HEK293 (cell line): ENCODE measurements at regions not wholly inside any gene's neighbourhood (a gene's known extent, or its start where the extent isn't known, plus 50 kb on each side); places are given as distances from the start of the nearest gene placed in this dataset.

Experiments used
- CTCF ChIA-PET: fragments of 350-600 bp; formaldehyde crosslinking; extraction: SDS; loops from one replicate; lab custom pipeline; 2021; ENCODE audit warnings: antibody characterized with exemption; lab: Yijun Ruan, JAX
- POLR2A ChIA-PET: fragments of 300-600 bp; formaldehyde crosslinking; extraction: SDS; loops from one replicate; lab custom pipeline; 2020; ENCODE audit warnings: antibody characterized with exemption, inconsistent platforms; lab: Yijun Ruan, JAX
- H3K27ac ChIP-seq: fragments of 200-500 bp; sonication (Bioruptor generic); 2 replicates; pipeline ENCODE4 v1.5.1; 2014; ENCODE audit warnings: low read depth, low read length, control low read depth, inconsistent platforms; ENCODE audit errors: extremely low read depth
- H3K36me3 ChIP-seq, 2 experiments: fragments of 200-500 bp in 1 of 2; sonication (Bioruptor generic) in 1 of 2; 1 replicate in 1 of 2; 2 replicates in 1 of 2; pipeline ENCODE4 v1.5.1; 2014 to 2017; ENCODE audit warnings: inconsistent platforms in 2 of 2, low read length in 2 of 2; ENCODE audit not compliant: control insufficient read depth in 2 of 2, insufficient read depth in 1 of 2
- H3K4me1 ChIP-seq: fragments of 200-500 bp; sonication (Bioruptor generic); 2 replicates; pipeline ENCODE4 v1.5.1; 2014; ENCODE audit warnings: mild to moderate bottlenecking, low read length, inconsistent platforms; ENCODE audit not compliant: control insufficient read depth, insufficient read depth
- H3K4me3 ChIP-seq: 2 replicates; pipeline ENCODE4 v1.5.1; 2011; ENCODE audit warnings: low read depth, mild to moderate bottlenecking, control low read depth, low read length, moderate library complexity
- H3K9me3 ChIP-seq: fragments of 200-500 bp; sonication (Bioruptor generic); 2 replicates; pipeline ENCODE4 v1.5.1; 2014; ENCODE audit warnings: low read depth, low read length, inconsistent platforms; ENCODE audit not compliant: control insufficient read depth, insufficient read depth
- CTCF ChIP-seq: fragments of 450-650 bp; formaldehyde crosslinking; IDR thresholded peaks from 2 replicates; pipeline ENCODE4 v1.5.1; 2016; ENCODE audit warnings: missing biosample characterization, missing genetic modification characterization
- GFI1B ChIP-seq: fragments of 450-650 bp; formaldehyde crosslinking; IDR thresholded peaks from 2 replicates; pipeline ENCODE4 v1.5.1; 2016; ENCODE audit warnings: missing biosample characterization, missing genetic modification characterization
- HOXD13 ChIP-seq: sonication (generic); formaldehyde crosslinking; IDR thresholded peaks from 2 replicates; pipeline ENCODE4 v1.8.0; 2022; ENCODE audit warnings: missing genetic modification reagents, borderline replicate concordance
- KLF8 ChIP-seq: fragments of 450-650 bp; formaldehyde crosslinking; IDR thresholded peaks from 2 replicates; pipeline ENCODE4 v1.5.1; 2016; ENCODE audit warnings: missing biosample characterization, missing genetic modification characterization
- MEIS1 ChIP-seq: sonication (generic); formaldehyde crosslinking; IDR thresholded peaks from 2 replicates; pipeline ENCODE4 v1.8.1; 2022; ENCODE audit warnings: missing genetic modification reagents, mild to moderate bottlenecking, borderline replicate concordance
- MZF1 ChIP-seq: fragments of 450-650 bp; formaldehyde crosslinking; IDR thresholded peaks from 2 replicates; pipeline ENCODE4 v1.5.1; 2017; ENCODE audit warnings: missing biosample characterization, missing genetic modification characterization, borderline replicate concordance
- PRDM2 ChIP-seq: fragments of 450-650 bp; formaldehyde crosslinking; IDR thresholded peaks from 2 replicates; pipeline ENCODE4 v1.5.1; 2016; ENCODE audit warnings: missing biosample characterization, missing genetic modification characterization, borderline replicate concordance
- ZBTB20 ChIP-seq: fragments of 450-650 bp; formaldehyde crosslinking; IDR thresholded peaks from 2 replicates; pipeline ENCODE4 v1.5.1; 2016; ENCODE audit warnings: missing biosample characterization, missing genetic modification characterization
- ZBTB8A ChIP-seq: fragments of 450-650 bp; formaldehyde crosslinking; IDR thresholded peaks from 2 replicates; pipeline ENCODE4 v1.5.1; 2016; ENCODE audit warnings: missing biosample characterization, missing genetic modification characterization
- ZNF112 ChIP-seq: fragments of 450-650 bp; formaldehyde crosslinking; IDR thresholded peaks from 2 replicates; pipeline ENCODE4 v1.5.0; 2017; ENCODE audit warnings: missing biosample characterization, missing genetic modification characterization
- ZNF114 ChIP-seq: fragments of 450-650 bp; formaldehyde crosslinking; IDR thresholded peaks from 2 replicates; pipeline ENCODE4 v1.5.0; 2017; ENCODE audit warnings: missing biosample characterization, missing genetic modification characterization
- ZNF132 ChIP-seq: fragments of 450-650 bp; formaldehyde crosslinking; IDR thresholded peaks from 2 replicates; pipeline ENCODE4 v1.5.1; 2017; ENCODE audit warnings: missing biosample characterization, missing genetic modification characterization, borderline replicate concordance
- ZNF169 ChIP-seq: fragments of 450-650 bp; formaldehyde crosslinking; IDR thresholded peaks from 2 replicates; pipeline ENCODE4 v1.5.1; 2016; ENCODE audit warnings: missing biosample characterization, missing genetic modification characterization
- ZNF23 ChIP-seq: fragments of 450-650 bp; formaldehyde crosslinking; IDR thresholded peaks from 2 replicates; pipeline ENCODE4 v1.5.1; 2016; ENCODE audit warnings: missing biosample characterization, missing genetic modification characterization, borderline replicate concordance
- ZNF292 ChIP-seq: fragments of 450-650 bp; formaldehyde crosslinking; IDR thresholded peaks from 2 replicates; pipeline ENCODE4 v1.5.1; 2016; ENCODE audit warnings: low read depth, missing biosample characterization, missing genetic modification characterization, borderline replicate concordance
- ZNF404 ChIP-seq: fragments of 450-650 bp; formaldehyde crosslinking; IDR thresholded peaks from 2 replicates; pipeline ENCODE4 v1.5.1; 2017; ENCODE audit warnings: missing biosample characterization, missing genetic modification characterization
- ZNF596 ChIP-seq: fragments of 450-650 bp; IDR thresholded peaks from 2 replicates; pipeline ENCODE4 v1.5.0; 2018; ENCODE audit warnings: missing biosample characterization, mild to moderate bottlenecking, missing genetic modification characterization, moderate library complexity
- ZNF626 ChIP-seq: fragments of 450-650 bp; sonication (Bioruptor Pico); formaldehyde crosslinking; IDR thresholded peaks from 2 replicates; pipeline ENCODE4 v1.5.1; 2018; ENCODE audit warnings: missing biosample characterization, missing genetic modification characterization, inconsistent platforms
- ZNF707 ChIP-seq: fragments of 450-650 bp; formaldehyde crosslinking; IDR thresholded peaks from 2 replicates; pipeline ENCODE4 v1.5.1; 2016; ENCODE audit warnings: missing biosample characterization, missing genetic modification characterization
- ZNF777 ChIP-seq: fragments of 450-650 bp; formaldehyde crosslinking; IDR thresholded peaks from 2 replicates; pipeline ENCODE4 v1.5.1; 2017; ENCODE audit warnings: missing biosample characterization, missing genetic modification characterization, borderline replicate concordance
- TF ChIP-seq, protein P1 (sequence below): fragments of 450-650 bp; formaldehyde crosslinking; IDR thresholded peaks from 2 replicates; pipeline ENCODE4 v1.5.1; 2016; ENCODE audit warnings: missing biosample characterization, missing genetic modification characterization
- TF ChIP-seq, protein P2 (sequence below): fragments of 450-650 bp; formaldehyde crosslinking; IDR thresholded peaks from 2 replicates; pipeline ENCODE4 v1.5.1; 2016; ENCODE audit warnings: missing biosample characterization, missing genetic modification characterization
- TF ChIP-seq, protein P3 (sequence below): fragments of 450-650 bp; formaldehyde crosslinking; IDR thresholded peaks from 2 replicates; pipeline ENCODE4 v1.5.1; 2016; ENCODE audit warnings: missing biosample characterization, missing genetic modification characterization

GRCh38 chr10:131474416-131474815 is 162.9 kb upstream of the TCERG1L start:
- TF ChIP-seq ZNF114 (tag by site-specific recombination) (no peak), PRDM2 (tag by site-specific recombination) (no peak), HOXD13 (CRISPR knock-in tag) (no peak), ZBTB20 (no peak), CTCF (tag by site-specific recombination) (no peak), ZNF777 (tag by site-specific recombination) (no peak), ZNF23 (no peak), ZNF707 (tag by site-specific recombination) (no peak), ZNF169 (tag by site-specific recombination) (no peak), ZBTB8A (tag by site-specific recombination) (no peak), ZNF132 (tag by site-specific recombination) (no peak), KLF8 (tag by site-specific recombination) (no peak), GFI1B (tag by site-specific recombination) (no peak), ZNF596 (tag by site-specific recombination) (no peak), ZNF112 (tag by site-specific recombination) (no peak), ZNF404 (no peak), MEIS1 (CRISPR knock-in tag) (no peak)
- TF ChIP-seq, protein P1, sequence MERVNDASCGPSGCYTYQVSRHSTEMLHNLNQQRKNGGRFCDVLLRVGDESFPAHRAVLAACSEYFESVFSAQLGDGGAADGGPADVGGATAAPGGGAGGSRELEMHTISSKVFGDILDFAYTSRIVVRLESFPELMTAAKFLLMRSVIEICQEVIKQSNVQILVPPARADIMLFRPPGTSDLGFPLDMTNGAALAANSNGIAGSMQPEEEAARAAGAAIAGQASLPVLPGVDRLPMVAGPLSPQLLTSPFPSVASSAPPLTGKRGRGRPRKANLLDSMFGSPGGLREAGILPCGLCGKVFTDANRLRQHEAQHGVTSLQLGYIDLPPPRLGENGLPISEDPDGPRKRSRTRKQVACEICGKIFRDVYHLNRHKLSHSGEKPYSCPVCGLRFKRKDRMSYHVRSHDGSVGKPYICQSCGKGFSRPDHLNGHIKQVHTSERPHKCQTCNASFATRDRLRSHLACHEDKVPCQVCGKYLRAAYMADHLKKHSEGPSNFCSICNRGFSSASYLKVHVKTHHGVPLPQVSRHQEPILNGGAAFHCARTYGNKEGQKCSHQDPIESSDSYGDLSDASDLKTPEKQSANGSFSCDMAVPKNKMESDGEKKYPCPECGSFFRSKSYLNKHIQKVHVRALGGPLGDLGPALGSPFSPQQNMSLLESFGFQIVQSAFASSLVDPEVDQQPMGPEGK = no peak
- CTCF ChIA-PET = interaction anchor here (0.7 kb wide), 1 partner anchor 21 kb away, joined by 3 read pairs; no protein-coding TSS in a partner anchor
- Histone ChIP-seq H3K27ac (no peak overlapping the region), H3K36me3 (no peaks in the 10 kb centered on the region), H3K9me3 (no peaks in the 10 kb centered on the region), H3K4me3 (no peak overlapping the region), H3K4me1 (no peaks in the 10 kb centered on the region)
- POLR2A ChIA-PET = no interaction called here

GRCh38 chr10:131475043-131475442 is 163.5 kb upstream of the TCERG1L start:
- H3K4me1 ChIP-seq = no peaks in the 10 kb centered on the region
- H3K36me3 ChIP-seq = no peaks in the 10 kb centered on the region
- ChIA-PET POLR2A (no interaction called here), CTCF (no interaction called here)
- H3K27ac ChIP-seq = no peak overlapping the region
- H3K9me3 ChIP-seq = no peaks in the 10 kb centered on the region
- H3K4me3 ChIP-seq = no peak overlapping the region
- TF ChIP-seq GFI1B (tag by site-specific recombination) (no peak), ZNF626 (tag by site-specific recombination) (no peak), MZF1 (tag by site-specific recombination) (no peak), ZNF292 (no peak)
- TF ChIP-seq, protein P2, sequence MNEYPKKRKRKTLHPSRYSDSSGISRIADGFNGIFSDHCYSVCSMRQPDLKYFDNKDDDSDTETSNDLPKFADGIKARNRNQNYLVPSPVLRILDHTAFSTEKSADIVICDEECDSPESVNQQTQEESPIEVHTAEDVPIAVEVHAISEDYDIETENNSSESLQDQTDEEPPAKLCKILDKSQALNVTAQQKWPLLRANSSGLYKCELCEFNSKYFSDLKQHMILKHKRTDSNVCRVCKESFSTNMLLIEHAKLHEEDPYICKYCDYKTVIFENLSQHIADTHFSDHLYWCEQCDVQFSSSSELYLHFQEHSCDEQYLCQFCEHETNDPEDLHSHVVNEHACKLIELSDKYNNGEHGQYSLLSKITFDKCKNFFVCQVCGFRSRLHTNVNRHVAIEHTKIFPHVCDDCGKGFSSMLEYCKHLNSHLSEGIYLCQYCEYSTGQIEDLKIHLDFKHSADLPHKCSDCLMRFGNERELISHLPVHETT (tag by site-specific recombination) = no peak
- TF ChIP-seq, protein P3, sequence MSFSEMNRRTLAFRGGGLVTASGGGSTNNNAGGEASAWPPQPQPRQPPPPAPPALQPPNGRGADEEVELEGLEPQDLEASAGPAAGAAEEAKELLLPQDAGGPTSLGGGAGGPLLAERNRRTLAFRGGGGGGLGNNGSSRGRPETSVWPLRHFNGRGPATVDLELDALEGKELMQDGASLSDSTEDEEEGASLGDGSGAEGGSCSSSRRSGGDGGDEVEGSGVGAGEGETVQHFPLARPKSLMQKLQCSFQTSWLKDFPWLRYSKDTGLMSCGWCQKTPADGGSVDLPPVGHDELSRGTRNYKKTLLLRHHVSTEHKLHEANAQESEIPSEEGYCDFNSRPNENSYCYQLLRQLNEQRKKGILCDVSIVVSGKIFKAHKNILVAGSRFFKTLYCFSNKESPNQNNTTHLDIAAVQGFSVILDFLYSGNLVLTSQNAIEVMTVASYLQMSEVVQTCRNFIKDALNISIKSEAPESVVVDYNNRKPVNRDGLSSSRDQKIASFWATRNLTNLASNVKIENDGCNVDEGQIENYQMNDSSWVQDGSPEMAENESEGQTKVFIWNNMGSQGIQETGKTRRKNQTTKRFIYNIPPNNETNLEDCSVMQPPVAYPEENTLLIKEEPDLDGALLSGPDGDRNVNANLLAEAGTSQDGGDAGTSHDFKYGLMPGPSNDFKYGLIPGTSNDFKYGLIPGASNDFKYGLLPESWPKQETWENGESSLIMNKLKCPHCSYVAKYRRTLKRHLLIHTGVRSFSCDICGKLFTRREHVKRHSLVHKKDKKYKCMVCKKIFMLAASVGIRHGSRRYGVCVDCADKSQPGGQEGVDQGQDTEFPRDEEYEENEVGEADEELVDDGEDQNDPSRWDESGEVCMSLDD (tag by site-specific recombination) = no peak
